MM.1S (cell line): ENCODE measurements at regions not wholly inside any gene's neighbourhood (a gene's known extent, or its start where the extent isn't known, plus 50 kb on each side); places are given as distances from the start of the nearest gene placed in this dataset.

Experiments used
- DNase-seq: peaks from one replicate; pipeline ENCODE4 v3.0.0-alpha.2; 2015
- H2AFZ ChIP-seq: fragments of 300-600 bp; sonication (generic); 2 replicates; pipeline ENCODE4 v1.6.0; 2016; ENCODE audit warnings: antibody characterized with exemption, low read length
- H3F3A ChIP-seq: fragments of 300-600 bp; sonication (generic); 2 replicates; pipeline ENCODE4 v1.6.1; 2016; ENCODE audit warnings: mild to moderate bottlenecking, antibody characterized with exemption, low read length, moderate library complexity, mixed read lengths; ENCODE audit not compliant: insufficient read depth
- H3K27ac ChIP-seq: fragments of 300-600 bp; sonication (generic); 2 replicates; pipeline ENCODE4 v1.5.1; 2016; ENCODE audit warnings: mild to moderate bottlenecking, low read length
- H3K27me3 ChIP-seq: fragments of 300-600 bp; sonication (generic); replicated peaks from 2 replicates; pipeline ENCODE4 v1.6.0; 2016; ENCODE audit warnings: low read length; ENCODE audit not compliant: insufficient read depth
- H3K36me3 ChIP-seq: fragments of 300-600 bp; sonication (generic); replicated peaks from 2 replicates; pipeline ENCODE4 v1.6.1; 2016; ENCODE audit warnings: mild to moderate bottlenecking, low read length, mixed read lengths; ENCODE audit not compliant: insufficient read depth
- H3K4me1 ChIP-seq: fragments of 300-600 bp; sonication (generic); 2 replicates; pipeline ENCODE4 v1.6.1; 2016; ENCODE audit warnings: low read length, mixed read lengths
- H3K4me2 ChIP-seq: fragments of 300-600 bp; sonication (generic); 2 replicates; pipeline ENCODE4 v1.6.0; 2016; ENCODE audit warnings: low read depth, low read length
- H3K4me3 ChIP-seq: fragments of 300-600 bp; sonication (generic); 2 replicates; pipeline ENCODE4 v1.5.1; 2016; ENCODE audit warnings: low read length, mixed read lengths
- H3K79me2 ChIP-seq: fragments of 300-600 bp; sonication (generic); 2 replicates; pipeline ENCODE4 v1.6.1; 2016; ENCODE audit warnings: mixed run types, low read length, mixed read lengths
- H3K9ac ChIP-seq: fragments of 300-600 bp; sonication (generic); 2 replicates; pipeline ENCODE4 v1.6.1; 2016; ENCODE audit warnings: low read length, mixed read lengths
- H3K9me2 ChIP-seq: fragments of 300-600 bp; sonication (generic); replicated peaks from 2 replicates; pipeline ENCODE4 v1.6.1; 2016; ENCODE audit warnings: mild to moderate bottlenecking, low read length, mixed read lengths; ENCODE audit not compliant: insufficient read depth
- H3K9me3 ChIP-seq: fragments of 300-600 bp; sonication (generic); replicated peaks from 2 replicates; pipeline ENCODE4 v1.6.1; 2016; ENCODE audit warnings: mild to moderate bottlenecking, low read length, mixed read lengths; ENCODE audit not compliant: insufficient read depth
- H4K20me1 ChIP-seq: fragments of 300-600 bp; sonication (generic); 2 replicates; pipeline ENCODE4 v1.6.1; 2016; ENCODE audit warnings: mild to moderate bottlenecking, low read length, moderate library complexity, mixed read lengths; ENCODE audit not compliant: insufficient read depth
- CTCF ChIP-seq: fragments of 300-600 bp; sonication (generic); IDR thresholded peaks from 2 replicates; pipeline ENCODE4 v1.5.1; 2016; ENCODE audit warnings: antibody characterized with exemption, low read length, mixed read lengths
- EZH2 ChIP-seq: fragments of 300-600 bp; sonication (generic); optimal IDR thresholded peaks from 2 replicates; pipeline ENCODE3; 2017; ENCODE audit warnings: low read depth, mild to moderate bottlenecking, antibody characterized with exemption, low read length, mixed read lengths
- EZH2phosphoT487 ChIP-seq: fragments of 300-600 bp; sonication (generic); IDR thresholded peaks from 2 replicates; pipeline ENCODE4 v1.6.1; 2018; ENCODE audit warnings: antibody characterized with exemption, low read length

- H3K79me2 ChIP-seq = peaks cover 29% of the 10 kb centered on the region
- H3F3A ChIP-seq = peaks cover 8% of the 10 kb centered on the region
- TF ChIP-seq EZH2phosphoT487 (no peak), EZH2 (no peak), CTCF (no peak)
- H2AFZ ChIP-seq = no peak overlapping the region
- H3K9me3 ChIP-seq = no peaks in the 10 kb centered on the region
- H3K4me1 ChIP-seq = peaks cover 23% of the 10 kb centered on the region
- DNase-seq = no peak
- H3K27ac ChIP-seq = no peak overlapping the region
- H3K27me3 ChIP-seq = no peaks in the 10 kb centered on the region; the same call in 1 of the 2 replicates
- no peaks in the 10 kb centered on the region for H3K9me2 ChIP-seq
- H3K4me3 ChIP-seq = no peak overlapping the region
- no peak overlapping the region for H3K9ac ChIP-seq
- H3K36me3 ChIP-seq = no peaks in the 10 kb centered on the region
- no peak overlapping the region for H3K4me2 ChIP-seq
- 0 out of 2 replicates have a peak, but pooled peaks cover 10% of the 10 kb centered on the region for H4K20me1 ChIP-seq
Observed at GRCh38 chr1:21347072-21347581, 56.9 kb upstream of the ECE1 start.

- no peaks in the 10 kb centered on the region; the same call in 1 of the 2 replicates for H3K27me3 ChIP-seq
- no peaks in the 10 kb centered on the region for H3K9me3 ChIP-seq
- no peak for TF ChIP-seq EZH2phosphoT487
- TF ChIP-seq EZH2 = no peak
- no peak for TF ChIP-seq CTCF
- peaks cover 8% of the 10 kb centered on the region for H3F3A ChIP-seq
- H4K20me1 ChIP-seq = 0 out of 2 replicates have a peak, but pooled peaks cover 10% of the 10 kb centered on the region
- H3K4me1 ChIP-seq = peaks cover 23% of the 10 kb centered on the region
- H3K4me3 ChIP-seq = peak overlapping the region; percentile 86
- H3K9me2 ChIP-seq = no peaks in the 10 kb centered on the region
- peaks cover 35% of the 10 kb centered on the region for H3K79me2 ChIP-seq
- peak overlapping the region; percentile 96 for H2AFZ ChIP-seq
- peak overlapping the region; percentile 61; the same call in 1 of the 2 replicates for H3K9ac ChIP-seq
- no peaks in the 10 kb centered on the region for H3K36me3 ChIP-seq
- no peak overlapping the region for H3K27ac ChIP-seq
- peak overlapping the region; percentile 92 for H3K4me2 ChIP-seq
- no peak for DNase-seq
Observed at GRCh38 chr1:21346365-21347071, 56.3 kb upstream of the ECE1 start.

- Histone ChIP-seq H3K27me3 (no peaks in the 10 kb centered on the region; the same call in 1 of the 2 replicates), H3K36me3 (no peaks in the 10 kb centered on the region), H2AFZ (0 out of 2 replicates have a peak overlapping the region, but pooled peaks have one; percentile 66), H3K4me1 (peaks cover 23% of the 10 kb centered on the region), H3K9ac (peak overlapping the region; percentile 71; the same call in 1 of the 2 replicates), H3K9me3 (no peaks in the 10 kb centered on the region), H3K79me2 (peaks cover 49% of the 10 kb centered on the region), H3K27ac (no peak overlapping the region), H3K4me3 (peak overlapping the region; percentile 86), H3K4me2 (peak overlapping the region; percentile 88), H3F3A (peaks cover 8% of the 10 kb centered on the region), H3K9me2 (no peaks in the 10 kb centered on the region), H4K20me1 (0 out of 2 replicates have a peak, but pooled peaks cover 10% of the 10 kb centered on the region)
- TF ChIP-seq EZH2 = no peak
- TF ChIP-seq EZH2phosphoT487 = no peak
- no peak for TF ChIP-seq CTCF
- peak; percentile 36 for DNase-seq
Observed at GRCh38 chr1:21344750-21345443, 54.6 kb upstream of the ECE1 start.
